GM18502 (cell line): ENCODE measurements at regions not wholly inside any gene's neighbourhood (a gene's known extent, or its start where the extent isn't known, plus 50 kb on each side); places are given as distances from the start of the nearest gene placed in this dataset.
"Not testable (repeated sequence)": the region's sequence is repeated elsewhere in the genome, so short reads cannot be mapped to it uniquely, and the experiment has no call there.

Experiments
- ATAC-seq: cut with Tn5 transposase; IDR thresholded peaks from one replicate; pipeline ENCODE4 v1.9.1; 2021; ENCODE audit warnings: mild to moderate bottlenecking; ENCODE audit not compliant: unreplicated experiment, poor library complexity

- no peak for ATAC-seq
These were observed 290.2 kb upstream of the SEMA3C start for GRCh38 chr7:81209059-81209458.

GRCh38 chr7:81207801-81208200 is 288.9 kb upstream of the SEMA3C start:
- ATAC-seq: no peak

GRCh38 chr7:81206667-81207360 is 288.0 kb upstream of the SEMA3C start:
- ATAC-seq: no peak

GRCh38 chr7:81206217-81206616 is 287.4 kb upstream of the SEMA3C start:
- no peak for ATAC-seq

- no peak for ATAC-seq
These were observed 282.3 kb upstream of the SEMA3C start for GRCh38 chr7:81201188-81201587.

DNA sequence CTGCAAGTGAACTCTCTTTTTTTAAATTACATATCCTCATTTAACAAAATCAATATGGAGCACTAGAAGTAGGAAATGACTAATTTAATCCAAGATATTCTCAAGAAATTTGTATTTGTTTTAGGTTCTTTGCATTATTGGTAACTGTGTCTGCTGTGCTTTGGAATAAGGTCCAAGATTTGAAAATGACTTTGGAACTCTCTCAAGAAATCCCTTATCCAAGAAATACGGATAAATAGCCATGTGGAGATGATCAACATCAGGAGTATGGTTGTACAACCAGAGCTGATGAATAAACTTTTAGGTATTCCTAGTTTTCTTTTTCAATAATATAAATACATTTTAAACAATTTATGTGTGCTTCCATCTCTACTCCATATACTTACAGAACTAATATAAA is 279.9 kb upstream of the SEMA3C start:
- ATAC-seq: no peak

DNA sequence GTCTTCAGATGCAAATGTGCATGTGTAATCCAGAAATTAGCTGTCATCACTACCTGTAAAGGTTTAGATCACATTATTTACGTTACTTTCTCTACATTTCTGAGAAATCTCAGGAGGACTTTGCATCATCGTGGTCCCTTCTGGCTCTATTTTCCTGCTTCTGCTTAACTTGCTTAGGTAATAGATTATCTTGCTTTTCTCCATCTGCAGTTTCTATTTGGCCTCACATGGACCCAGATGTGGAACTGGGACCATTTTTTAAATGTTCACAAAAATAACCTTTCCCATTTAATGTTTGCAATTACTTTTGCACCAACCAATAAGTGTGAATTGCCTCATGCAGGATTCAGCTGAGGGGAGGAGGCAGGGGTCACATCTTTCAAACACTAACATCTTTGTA is 278.4 kb upstream of the SEMA3C start:
- ATAC-seq: no peak

- no peak for ATAC-seq
These were observed 276.2 kb upstream of the SEMA3C start for GRCh38 chr7:81195033-81195432.

GRCh38 chr7:81190997-81191768 is 272.3 kb upstream of the SEMA3C start:
- no peak for ATAC-seq

DNA sequence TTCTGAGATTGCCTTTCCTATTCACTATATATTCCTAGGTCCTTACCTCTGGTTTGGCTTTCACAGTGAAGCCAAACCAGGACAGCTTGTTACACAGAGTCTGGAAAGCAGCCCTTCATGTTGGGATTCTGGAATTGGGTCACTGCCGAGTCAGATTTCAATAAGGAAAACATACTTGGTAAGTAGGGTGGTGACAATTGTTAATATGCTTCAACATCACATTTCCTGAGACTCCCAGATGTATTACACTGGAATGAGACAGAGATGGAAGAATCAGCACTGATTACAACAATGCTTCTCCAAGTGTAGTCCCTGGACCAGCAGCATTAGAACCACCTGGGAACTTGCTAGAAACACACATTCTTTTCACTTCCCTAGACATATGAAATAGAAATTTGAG is 268.9 kb upstream of the SEMA3C start:
- ATAC-seq: no peak

DNA sequence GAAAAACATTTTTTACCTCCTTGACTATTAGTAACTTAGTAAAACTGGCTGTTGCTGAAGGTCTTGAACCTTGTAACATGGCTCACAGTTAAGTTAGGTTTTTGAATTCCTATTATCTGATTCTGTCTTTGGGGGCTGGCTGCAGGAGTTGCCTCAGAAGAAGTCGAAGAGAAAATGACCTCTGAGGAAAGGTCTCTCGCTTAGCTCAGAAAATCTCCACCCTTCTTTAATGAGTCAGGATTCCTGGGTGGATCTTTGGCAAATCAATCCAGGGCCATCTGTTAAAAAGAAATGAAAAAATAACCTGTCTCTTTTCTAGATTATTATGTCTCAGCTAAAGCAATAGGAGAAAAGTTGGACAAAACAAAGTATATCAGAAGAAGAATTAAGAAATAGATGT is 267.8 kb upstream of the SEMA3C start:
- no peak for ATAC-seq

GRCh38 chr7:81185072-81185471 is 266.2 kb upstream of the SEMA3C start:
- ATAC-seq: no peak

DNA sequence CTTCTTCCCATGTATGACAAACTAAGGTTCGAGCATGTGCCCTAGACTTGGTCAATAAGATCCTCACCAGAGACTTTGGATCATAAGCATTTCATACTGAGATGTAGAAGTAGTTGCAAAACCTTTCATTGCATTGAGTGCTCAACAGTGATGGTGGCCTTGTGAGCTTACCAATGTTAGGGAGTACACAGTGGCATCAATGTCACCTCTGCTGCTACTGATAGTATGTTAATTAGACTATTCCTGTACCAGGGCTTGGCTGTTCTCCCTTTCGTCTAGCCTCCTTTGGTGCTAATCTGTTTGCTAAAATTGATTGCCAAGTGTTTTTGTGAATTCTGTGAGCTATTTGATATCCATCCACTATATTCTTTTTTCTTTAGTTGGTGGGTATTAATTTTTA is 264.5 kb upstream of the SEMA3C start:
- ATAC-seq: no peak

DNA sequence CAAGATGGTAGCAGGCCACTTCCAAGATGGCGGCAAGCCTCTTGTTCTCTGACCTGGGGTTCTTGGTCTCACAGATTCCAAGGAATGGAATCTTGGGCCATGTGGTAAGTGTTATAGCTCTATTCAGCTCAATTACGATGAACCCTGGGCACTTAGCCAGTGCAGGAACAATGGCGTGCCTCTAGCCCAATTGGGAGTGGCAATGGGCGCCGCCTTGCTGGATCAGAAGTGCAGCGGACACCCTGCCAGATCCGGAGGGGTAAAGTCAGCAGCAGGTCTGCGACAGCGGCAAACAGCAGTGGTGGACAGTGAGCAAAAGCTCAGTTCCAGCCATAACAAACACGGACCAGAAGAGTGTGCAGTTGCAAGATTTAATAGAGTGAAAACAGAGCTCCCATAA is 263.2 kb upstream of the SEMA3C start:
- not testable (repeated sequence) for ATAC-seq

GRCh38 chr7:81181066-81181465 is 262.2 kb upstream of the SEMA3C start:
- ATAC-seq: no peak

GRCh38 chr7:81180573-81180972 is 261.7 kb upstream of the SEMA3C start:
- ATAC-seq: no peak

GRCh38 chr7:81175275-81175940 is 256.6 kb upstream of the SEMA3C start:
- no peak for ATAC-seq

DNA sequence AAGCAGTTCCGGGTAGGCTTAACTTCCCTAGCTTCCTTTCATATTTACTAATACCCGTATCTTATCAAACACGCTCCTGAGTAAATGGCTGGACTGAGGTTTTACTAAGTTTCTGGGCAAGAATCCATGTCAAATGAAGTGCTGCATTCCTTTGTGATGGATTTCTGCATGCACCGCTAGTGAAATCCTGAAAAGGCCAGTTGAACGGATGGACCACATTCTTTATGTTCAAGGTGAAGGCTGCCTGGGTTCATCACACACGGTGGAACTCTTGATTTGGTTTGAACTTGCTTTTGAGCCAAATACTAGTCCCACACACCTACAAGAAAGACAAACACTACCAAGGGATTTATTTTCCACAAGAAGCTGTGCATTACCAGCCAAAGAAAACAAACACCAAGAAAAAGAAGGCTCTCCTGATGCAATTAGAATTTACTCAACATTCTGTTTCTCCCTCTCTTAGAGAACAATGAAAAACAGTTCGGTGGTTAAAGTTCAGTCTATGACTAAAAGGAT is 255.0 kb upstream of the SEMA3C start:
- ATAC-seq: no peak

DNA sequence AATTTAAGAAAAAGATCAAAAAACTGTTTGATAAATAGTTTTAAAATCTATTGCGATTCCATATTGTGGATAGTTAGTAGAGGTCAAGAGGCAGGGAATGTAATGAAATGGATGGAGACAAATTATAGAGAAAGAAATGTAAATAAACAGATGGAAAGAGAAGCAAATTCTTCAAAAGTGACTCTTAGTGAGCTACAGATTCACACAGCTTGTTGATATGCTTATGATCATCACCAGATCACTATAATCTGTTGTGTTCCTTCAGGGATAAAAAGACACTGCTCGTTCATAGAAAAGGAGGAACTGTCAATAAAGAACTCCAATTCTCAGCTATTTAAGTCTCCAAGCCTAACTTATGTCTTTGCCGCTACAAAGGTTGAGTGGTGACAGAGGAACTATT is 251.4 kb upstream of the SEMA3C start:
- ATAC-seq: no peak

- ATAC-seq: no peak
These were observed 249.1 kb upstream of the SEMA3C start for GRCh38 chr7:81167934-81168333.

GRCh38 chr7:81165070-81165469 is 246.2 kb upstream of the SEMA3C start:
- ATAC-seq: no peak
